22Rv1 (cell line): ENCODE measurements at regions not wholly inside any gene's neighbourhood (a gene's known extent, or its start where the extent isn't known, plus 50 kb on each side); places are given as distances from the start of the nearest gene placed in this dataset.

ENCODE experiments used
- H3K27ac ChIP-seq: fragments of 450-650 bp; 2 replicates; pipeline ENCODE4 v1.5.1; 2017
- ZFX ChIP-seq: fragments of 450-650 bp; IDR thresholded peaks from 2 replicates; pipeline ENCODE4 v1.6.1; 2017; ENCODE audit warnings: antibody characterized with exemption, borderline replicate concordance
- TF ChIP-seq, protein P1 (sequence below): fragments of 450-650 bp; IDR thresholded peaks from 2 replicates; pipeline ENCODE4 v1.5.1; 2017; ENCODE audit warnings: mild to moderate bottlenecking

DNA sequence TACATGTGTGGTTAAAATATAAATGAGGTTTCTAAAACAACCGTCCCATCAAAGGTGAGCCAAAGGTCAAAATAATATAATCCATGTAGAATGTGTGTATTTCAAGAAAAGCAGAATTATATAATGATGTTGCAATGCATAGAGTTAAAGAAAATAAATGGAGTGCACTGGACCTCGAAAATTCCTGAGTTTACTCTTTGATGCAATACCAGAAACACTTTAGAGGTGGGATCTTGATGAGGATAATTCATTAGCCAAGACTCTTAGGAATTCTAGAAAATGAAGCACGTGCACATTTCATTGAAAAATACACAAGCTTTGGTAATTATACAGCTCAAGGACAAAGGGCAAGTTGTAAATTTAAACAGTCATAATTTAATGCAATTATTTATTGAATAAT lies 508.9 kb upstream of the ARGLU1 start:
- no peak for TF ChIP-seq ZFX
- TF ChIP-seq, protein P1, sequence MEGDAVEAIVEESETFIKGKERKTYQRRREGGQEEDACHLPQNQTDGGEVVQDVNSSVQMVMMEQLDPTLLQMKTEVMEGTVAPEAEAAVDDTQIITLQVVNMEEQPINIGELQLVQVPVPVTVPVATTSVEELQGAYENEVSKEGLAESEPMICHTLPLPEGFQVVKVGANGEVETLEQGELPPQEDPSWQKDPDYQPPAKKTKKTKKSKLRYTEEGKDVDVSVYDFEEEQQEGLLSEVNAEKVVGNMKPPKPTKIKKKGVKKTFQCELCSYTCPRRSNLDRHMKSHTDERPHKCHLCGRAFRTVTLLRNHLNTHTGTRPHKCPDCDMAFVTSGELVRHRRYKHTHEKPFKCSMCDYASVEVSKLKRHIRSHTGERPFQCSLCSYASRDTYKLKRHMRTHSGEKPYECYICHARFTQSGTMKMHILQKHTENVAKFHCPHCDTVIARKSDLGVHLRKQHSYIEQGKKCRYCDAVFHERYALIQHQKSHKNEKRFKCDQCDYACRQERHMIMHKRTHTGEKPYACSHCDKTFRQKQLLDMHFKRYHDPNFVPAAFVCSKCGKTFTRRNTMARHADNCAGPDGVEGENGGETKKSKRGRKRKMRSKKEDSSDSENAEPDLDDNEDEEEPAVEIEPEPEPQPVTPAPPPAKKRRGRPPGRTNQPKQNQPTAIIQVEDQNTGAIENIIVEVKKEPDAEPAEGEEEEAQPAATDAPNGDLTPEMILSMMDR: no peak
- H3K27ac ChIP-seq: no peak overlapping the region

DNA sequence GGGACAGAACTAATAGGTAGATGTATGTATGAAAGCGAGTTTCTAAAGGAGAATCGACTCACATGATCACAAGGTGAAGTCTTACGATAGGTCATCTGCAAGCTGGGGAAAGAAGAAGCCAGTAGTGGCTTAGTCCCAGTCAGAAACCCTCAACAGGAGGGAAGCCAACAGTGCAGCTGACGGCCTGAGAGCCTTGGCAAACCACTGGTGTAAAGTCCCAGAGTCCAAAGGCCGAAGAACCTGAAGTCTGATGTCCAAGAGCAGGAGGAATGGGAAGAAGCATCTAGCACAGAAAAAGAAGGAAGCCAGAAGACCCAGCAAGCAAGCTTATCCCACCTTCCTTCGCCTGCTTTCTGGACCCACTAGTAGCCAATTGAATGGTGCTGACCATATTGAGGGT lies 507.6 kb upstream of the ARGLU1 start:
- no peak for TF ChIP-seq ZFX
- TF ChIP-seq, protein P1: no peak
- no peak overlapping the region for H3K27ac ChIP-seq

DNA sequence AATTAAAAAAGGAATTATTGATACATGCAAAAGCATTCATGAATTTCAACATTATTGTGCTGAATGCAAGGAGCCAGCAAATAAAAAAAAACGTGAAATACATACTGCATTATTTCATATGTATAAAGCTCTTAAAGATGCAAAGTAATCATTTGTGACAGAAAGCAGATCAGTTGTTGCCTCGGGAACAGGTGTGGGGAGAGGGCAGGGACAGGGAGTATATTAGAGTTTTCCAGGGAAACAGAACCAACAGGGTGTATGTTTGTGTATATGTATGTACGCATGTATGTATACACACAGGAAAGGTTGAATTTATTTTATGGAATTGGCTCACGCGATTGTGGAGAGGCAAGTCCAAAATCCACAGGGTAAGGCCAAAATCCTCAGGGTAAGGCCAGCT lies 502.9 kb upstream of the ARGLU1 start:
- no peak overlapping the region for H3K27ac ChIP-seq
- no peak for TF ChIP-seq ZFX
- TF ChIP-seq, protein P1: no peak

DNA sequence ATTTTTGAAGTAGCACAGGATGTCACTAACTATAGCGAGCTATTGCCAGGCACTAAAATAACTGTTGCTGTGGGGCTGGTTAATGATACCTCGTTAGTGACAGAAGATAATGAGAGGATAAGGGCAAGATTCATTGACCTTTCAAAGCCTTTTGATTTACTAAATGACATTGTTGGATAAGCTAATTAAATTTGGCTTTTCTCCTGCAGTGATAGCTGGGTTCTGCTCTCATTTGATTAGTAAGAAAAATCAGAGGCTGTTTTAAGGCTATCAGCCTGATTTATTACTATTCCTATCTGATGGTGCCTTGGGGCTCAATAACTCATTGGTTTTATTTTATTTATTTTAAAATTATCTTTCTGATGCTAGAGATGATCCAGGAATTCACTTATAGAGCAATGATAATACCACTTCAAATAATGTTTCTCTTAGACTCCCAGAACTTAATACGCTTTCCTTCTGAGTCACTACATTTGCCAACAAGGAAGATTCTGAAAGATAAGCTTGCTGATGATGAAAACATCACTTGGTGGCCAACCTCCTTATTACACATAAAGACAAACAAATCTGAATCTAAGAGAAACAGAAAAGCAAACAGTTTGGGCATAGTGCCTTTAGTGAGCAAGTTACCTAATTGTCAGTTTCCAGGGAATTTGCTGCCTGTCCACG lies 501.3 kb upstream of the ARGLU1 start:
- TF ChIP-seq, protein P1: no peak
- TF ChIP-seq ZFX: no peak

DNA sequence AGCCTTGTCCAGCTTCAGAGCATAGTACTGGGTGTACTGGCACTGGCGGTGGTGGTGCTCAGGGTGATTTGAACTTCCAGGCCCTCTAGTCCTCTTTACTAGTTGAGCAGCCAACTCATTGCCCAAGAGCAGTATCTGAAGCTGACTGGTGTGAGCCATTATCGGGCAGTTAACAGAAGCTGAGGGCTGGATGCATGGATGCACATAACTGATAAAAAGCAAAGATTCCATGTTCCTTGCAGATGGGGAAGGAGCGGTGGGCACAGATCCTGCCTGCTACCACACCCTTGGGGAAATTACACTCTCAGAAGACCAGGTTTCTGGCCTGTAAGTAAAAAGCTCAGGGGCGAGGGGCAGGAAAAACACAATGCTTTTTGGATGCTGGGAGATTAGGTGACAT lies 499.4 kb upstream of the ARGLU1 start:
- no peak overlapping the region for H3K27ac ChIP-seq
- TF ChIP-seq, protein P1: no peak
- TF ChIP-seq ZFX: no peak

More for the DNA sequence above, 501.3 kb upstream of the ARGLU1 start:
- H3K27ac ChIP-seq: no peak overlapping the region

DNA sequence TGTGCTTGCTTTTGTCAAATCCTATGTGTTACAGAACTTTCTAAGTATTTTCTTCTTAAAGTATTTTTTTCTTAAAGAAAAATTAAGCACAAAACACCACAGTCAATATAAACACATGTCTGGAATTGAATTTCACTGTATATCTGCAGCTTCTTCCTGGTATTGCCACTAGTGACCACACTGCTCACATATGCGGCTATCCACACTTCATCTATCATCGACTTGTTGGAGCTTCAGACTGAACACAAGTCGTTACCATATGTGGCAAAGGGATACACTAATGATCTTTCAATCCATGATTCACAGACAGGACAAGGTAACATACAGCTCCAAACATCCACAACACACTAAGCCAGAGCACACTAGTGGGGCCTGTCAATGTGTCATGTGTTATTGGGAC lies 498.4 kb upstream of the ARGLU1 start:
- TF ChIP-seq, protein P1: no peak
- TF ChIP-seq ZFX: no peak
- no peak overlapping the region for H3K27ac ChIP-seq

DNA sequence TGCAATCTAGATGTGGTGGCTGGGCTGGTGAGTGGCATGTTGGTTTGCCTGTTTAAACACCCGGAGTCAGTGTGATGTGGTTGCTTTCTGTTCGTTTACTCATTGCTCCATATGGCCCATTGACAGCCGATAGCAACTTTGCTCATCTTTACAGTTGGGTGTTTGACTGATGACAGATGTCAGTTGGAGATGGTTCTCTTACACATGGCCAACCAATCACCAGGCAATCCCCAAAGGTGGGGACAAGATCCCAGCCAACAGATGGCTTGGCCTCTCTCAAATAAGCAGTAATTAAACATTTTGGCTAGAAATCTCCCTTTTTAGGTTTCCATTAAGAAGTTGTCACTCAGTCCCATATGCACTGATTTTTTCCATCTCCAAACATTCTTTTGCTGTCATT lies 497.1 kb upstream of the ARGLU1 start:
- TF ChIP-seq, protein P1: no peak
- TF ChIP-seq ZFX: no peak
- no peak overlapping the region for H3K27ac ChIP-seq
